Tibial nerve (tissue), 4 donors: ENCODE measurements at regions not wholly inside any gene's neighbourhood (a gene's known extent, or its start where the extent isn't known, plus 50 kb on each side); places are given as distances from the start of the nearest gene placed in this dataset.

Experiments used
- DNase-seq, 2 donors: peaks; one replicate each; pipeline ENCODE4 v3.0.0-alpha.2; 2019; ENCODE audit warnings: low spot score in 2 of 2
- H3K27ac ChIP-seq, 4 donors: fragments of 200-600 bp; sonication (generic) in 3 of 4; one replicate each; pipeline ENCODE4 v1.5.1; 2017 to 2019; ENCODE audit warnings: mild to moderate bottlenecking in 1 of 4
- H3K27me3 ChIP-seq, 2 donors: fragments of 200-600 bp; sonication (generic) in 1 of 2; one replicate each; pipeline versions ENCODE4 v1.5.1 to v1.6.0; 2017 to 2019
- H3K36me3 ChIP-seq, 3 donors: fragments of 200-600 bp; sonication (generic); one replicate each; pipeline ENCODE4 v1.5.1; 2018 to 2019
- H3K4me1 ChIP-seq, 4 donors: fragments of 200-600 bp; sonication (generic) in 3 of 4; one replicate each; pipeline ENCODE4 v1.5.1; 2017 to 2019
- H3K4me3 ChIP-seq, 4 donors: fragments of 200-600 bp; sonication (generic) in 3 of 4; one replicate each; pipeline ENCODE4 v1.5.1; 2017 to 2019; ENCODE audit warnings: mild to moderate bottlenecking in 1 of 4, moderate library complexity in 1 of 4
- H3K9me3 ChIP-seq, 4 donors: fragments of 200-600 bp; sonication (generic) in 3 of 4; one replicate each; pipeline ENCODE4 v1.5.1; 2017 to 2019
- CTCF ChIP-seq, 5 experiments: fragments of 200-600 bp in 3 of 5; fragments of 450-650 bp in 2 of 5; sonication (generic) in 3 of 5; IDR thresholded peaks; one replicate each; pipeline ENCODE4 v1.5.1; 2016 to 2019; ENCODE audit warnings: antibody characterized with exemption in 5 of 5, mild to moderate bottlenecking in 3 of 5, moderate library complexity in 2 of 5
- EP300 ChIP-seq, 2 donors: sonication (generic); formaldehyde crosslinking; IDR thresholded peaks; one replicate each; pipeline ENCODE4 v1.6.1; 2017; ENCODE audit warnings: antibody characterized with exemption in 2 of 2, mild to moderate bottlenecking in 1 of 2
- POLR2A ChIP-seq, 2 donors: fragments of 450-650 bp; IDR thresholded peaks; one replicate each; pipeline ENCODE4 v1.6.1; 2017; ENCODE audit warnings: antibody characterized with exemption in 2 of 2, mild to moderate bottlenecking in 2 of 2, moderate library complexity in 2 of 2
- WGBS, 2 donors: methylation state at CpG; one replicate each; pipeline ENCODE4 v1.1.5; 2018; 5-methylcytosine and 5-hydroxymethylcytosine counted together

- whole genome bisulfite sequencing, 2 donors, result 91 to 93% methylated on average over 12 of the region's 12 CpGs
- Histone ChIP-seq H3K27me3 (no peaks in the 10 kb centered on the region), H3K9me3 (peaks cover 0 to 2% (median 0%) of the 10 kb centered on the region in 4 donors), H3K4me1 (no peaks in the 10 kb centered on the region), H3K4me3 (no peak overlapping the region), H3K27ac (no peak overlapping the region), H3K36me3 (no peaks in the 10 kb centered on the region)
- TF ChIP-seq EP300 (IDR thresholded peaks at IDR 0.05) (no peak), CTCF (IDR thresholded peaks at IDR 0.05) (no peak), POLR2A (IDR thresholded peaks at IDR 0.05) (no peak)
- no peak for DNase-seq
These were observed 734.3 kb upstream of the MIR17HG start for GRCh38 chr13:90613076-90613795.

- H3K36me3 ChIP-seq, result no peaks in the 10 kb centered on the region
- H3K27me3 ChIP-seq, result no peaks in the 10 kb centered on the region
- no peaks in the 10 kb centered on the region for H3K4me1 ChIP-seq
- DNase-seq, result no peak
- H3K9me3 ChIP-seq, result peaks cover 0 to 2% (median 0%) of the 10 kb centered on the region in 4 donors
- no peak overlapping the region for H3K27ac ChIP-seq
- WGBS, 2 donors, result 94% methylated on average over 6 of the region's 6 CpGs
- TF ChIP-seq POLR2A (IDR thresholded peaks at IDR 0.05) (no peak), EP300 (IDR thresholded peaks at IDR 0.05) (no peak)
- no peak overlapping the region for H3K4me3 ChIP-seq
These were observed 732.3 kb upstream of the MIR17HG start for GRCh38 chr13:90615236-90615635.

- no peaks in the 10 kb centered on the region for H3K4me1 ChIP-seq
- no peak for TF ChIP-seq EP300 (IDR thresholded peaks at IDR 0.05)
- TF ChIP-seq POLR2A (IDR thresholded peaks at IDR 0.05), result no peak
- no peak overlapping the region for H3K4me3 ChIP-seq
- no peaks in the 10 kb centered on the region for H3K27me3 ChIP-seq
- WGBS, 2 donors, result 88 to 90% methylated on average over 5 of the region's 5 CpGs
- H3K36me3 ChIP-seq, result no peaks in the 10 kb centered on the region
- no peak overlapping the region for H3K27ac ChIP-seq
- peaks cover 0 to 2% (median 0%) of the 10 kb centered on the region in 4 donors for H3K9me3 ChIP-seq
- no peak for DNase-seq
These were observed 731.7 kb upstream of the MIR17HG start for GRCh38 chr13:90615767-90616166.

GRCh38 chr13:90618133-90618532, 729.4 kb upstream of the MIR17HG start:
- Histone ChIP-seq H3K27me3 (no peaks in the 10 kb centered on the region), H3K9me3 (peaks cover 0 to 2% (median 0%) of the 10 kb centered on the region in 4 donors), H3K4me3 (no peak overlapping the region), H3K36me3 (no peaks in the 10 kb centered on the region), H3K4me1 (no peaks in the 10 kb centered on the region), H3K27ac (no peak overlapping the region)
- no peak for TF ChIP-seq POLR2A (IDR thresholded peaks at IDR 0.05)
- no peak for TF ChIP-seq CTCF (IDR thresholded peaks at IDR 0.05)
- no peak for TF ChIP-seq EP300 (IDR thresholded peaks at IDR 0.05)
- no peak for DNase-seq
- 65 to 89% methylated on average over 2 of the region's 2 CpGs for WGBS, 2 donors

- no peak for DNase-seq
- no peak for TF ChIP-seq POLR2A (IDR thresholded peaks at IDR 0.05)
- TF ChIP-seq CTCF (IDR thresholded peaks at IDR 0.05), result no peak
- TF ChIP-seq EP300 (IDR thresholded peaks at IDR 0.05), result no peak
- 71 to 74% methylated on average over 1 of the region's 1 CpG for WGBS, 2 donors
- no peak overlapping the region for H3K4me3 ChIP-seq
- H3K27ac ChIP-seq, result no peak overlapping the region
- H3K9me3 ChIP-seq, result no peaks in the 10 kb centered on the region
- no peaks in the 10 kb centered on the region for H3K4me1 ChIP-seq
- no peaks in the 10 kb centered on the region for H3K36me3 ChIP-seq
- no peaks in the 10 kb centered on the region for H3K27me3 ChIP-seq
These were observed 724.9 kb upstream of the MIR17HG start for GRCh38 chr13:90622541-90622940.

GRCh38 chr13:90623318-90624011, 724.0 kb upstream of the MIR17HG start:
- no peaks in the 10 kb centered on the region for H3K36me3 ChIP-seq
- H3K4me3 ChIP-seq, result no peak overlapping the region
- 89 to 95% methylated on average over 3 of the region's 3 CpGs for WGBS, 2 donors
- DNase-seq, result no peak
- TF ChIP-seq POLR2A (IDR thresholded peaks at IDR 0.05) (no peak), EP300 (IDR thresholded peaks at IDR 0.05) (no peak), CTCF (IDR thresholded peaks at IDR 0.05) (no peak)
- no peaks in the 10 kb centered on the region for H3K4me1 ChIP-seq
- H3K27me3 ChIP-seq, result no peaks in the 10 kb centered on the region
- H3K9me3 ChIP-seq, result no peaks in the 10 kb centered on the region
- no peak overlapping the region for H3K27ac ChIP-seq
